ENCODE measurements at regions not wholly inside any gene's neighbourhood (a gene's known extent, or its start where the extent isn't known, plus 50 kb on each side); places are given as distances from the start of the nearest gene placed in this dataset.
A peak's percentile ranks its signal among the peaks of the same experiment; 100 is the strongest.

DNA sequence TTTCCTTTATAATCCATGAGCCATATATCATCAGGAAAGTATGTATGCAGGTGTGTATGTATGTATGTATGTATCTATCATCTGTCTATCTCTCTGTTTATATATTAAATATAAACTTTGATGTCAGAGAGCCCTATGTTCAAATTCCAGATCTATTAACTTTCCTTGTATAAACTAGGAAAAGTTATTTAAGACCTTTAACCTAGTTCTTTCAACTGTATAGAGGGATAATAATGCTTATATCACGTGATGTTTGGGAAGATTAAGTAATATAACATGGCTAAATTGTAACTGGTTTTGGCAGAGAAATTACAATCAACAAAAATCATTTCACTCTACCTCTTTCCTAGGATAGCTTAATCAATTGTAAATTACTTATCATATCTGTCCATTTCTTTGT lies 628.3 kb upstream of the IGFBP3 start:
- Mint-ChIP-seq H3K4me1 (ENCODE audit: unreplicated experiment) (peaks cover 5% of the 10 kb centered on the region), H3K27ac (no peak overlapping the region), H3K36me3 (no peaks in the 10 kb centered on the region)

DNA sequence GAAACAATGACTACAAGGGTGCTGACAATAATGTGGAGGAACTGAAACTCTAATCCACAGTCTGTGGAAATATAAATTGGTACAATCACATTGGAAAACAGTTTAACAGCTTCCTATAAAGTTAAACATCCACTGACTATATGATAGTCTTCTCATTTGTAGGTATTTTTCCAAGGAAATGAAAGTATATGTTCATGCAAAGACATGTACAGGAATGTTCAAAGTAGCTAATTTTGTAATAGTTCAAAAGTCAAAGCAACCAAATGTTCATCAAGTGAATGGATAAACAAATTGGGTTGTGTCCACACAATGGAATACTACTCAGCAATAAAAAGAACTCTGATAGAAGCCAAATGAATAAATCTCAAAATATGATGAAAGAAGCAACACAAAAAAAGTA lies 626.0 kb upstream of the IGFBP3 start:
- Mint-ChIP-seq H3K27me3 (no peaks in the 10 kb centered on the region), H3K36me3 (no peaks in the 10 kb centered on the region), H3K9me3 (peaks cover 12% of the 10 kb centered on the region), H3K4me3 (no peak overlapping the region), H3K4me1 (ENCODE audit: unreplicated experiment) (peaks cover 13% of the 10 kb centered on the region), H3K27ac (no peak overlapping the region)
- TF ChIP-seq, protein P1, sequence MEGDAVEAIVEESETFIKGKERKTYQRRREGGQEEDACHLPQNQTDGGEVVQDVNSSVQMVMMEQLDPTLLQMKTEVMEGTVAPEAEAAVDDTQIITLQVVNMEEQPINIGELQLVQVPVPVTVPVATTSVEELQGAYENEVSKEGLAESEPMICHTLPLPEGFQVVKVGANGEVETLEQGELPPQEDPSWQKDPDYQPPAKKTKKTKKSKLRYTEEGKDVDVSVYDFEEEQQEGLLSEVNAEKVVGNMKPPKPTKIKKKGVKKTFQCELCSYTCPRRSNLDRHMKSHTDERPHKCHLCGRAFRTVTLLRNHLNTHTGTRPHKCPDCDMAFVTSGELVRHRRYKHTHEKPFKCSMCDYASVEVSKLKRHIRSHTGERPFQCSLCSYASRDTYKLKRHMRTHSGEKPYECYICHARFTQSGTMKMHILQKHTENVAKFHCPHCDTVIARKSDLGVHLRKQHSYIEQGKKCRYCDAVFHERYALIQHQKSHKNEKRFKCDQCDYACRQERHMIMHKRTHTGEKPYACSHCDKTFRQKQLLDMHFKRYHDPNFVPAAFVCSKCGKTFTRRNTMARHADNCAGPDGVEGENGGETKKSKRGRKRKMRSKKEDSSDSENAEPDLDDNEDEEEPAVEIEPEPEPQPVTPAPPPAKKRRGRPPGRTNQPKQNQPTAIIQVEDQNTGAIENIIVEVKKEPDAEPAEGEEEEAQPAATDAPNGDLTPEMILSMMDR (conservative IDR thresholded peaks at IDR 0.05): no peak
- no peak for DNase-seq (ENCODE audit: extremely low spot score, unreplicated experiment)

More for the DNA sequence above, 628.3 kb upstream of the IGFBP3 start:
- peaks cover 20% of the 10 kb centered on the region for H3K9me3 Mint-ChIP-seq
- no peaks in the 10 kb centered on the region for H3K27me3 Mint-ChIP-seq
- H3K4me3 Mint-ChIP-seq: no peak overlapping the region
- TF ChIP-seq, protein P1 (conservative IDR thresholded peaks at IDR 0.05): no peak
- no peak for DNase-seq (ENCODE audit: extremely low spot score, unreplicated experiment)

DNA sequence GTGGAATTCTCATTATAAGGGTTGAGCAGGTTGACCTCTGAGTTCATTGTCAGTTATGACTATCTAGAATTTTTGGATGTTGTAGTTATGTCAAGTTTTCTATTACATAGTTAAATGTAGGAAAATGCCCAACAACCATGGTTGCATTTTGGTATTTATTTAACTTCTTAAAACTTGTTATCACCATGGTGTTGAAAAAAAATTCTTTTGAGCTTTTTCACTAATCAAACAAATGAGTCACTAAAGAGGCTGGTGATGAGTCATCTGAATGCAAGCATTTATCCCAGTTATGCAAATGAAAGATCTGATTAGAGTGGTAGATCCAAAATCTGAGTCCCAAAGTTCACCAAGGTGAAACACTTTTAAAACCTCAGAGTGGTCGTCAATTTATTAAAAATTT lies 624.7 kb upstream of the IGFBP3 start:
- no peak for DNase-seq (ENCODE audit: extremely low spot score, unreplicated experiment)
- TF ChIP-seq, protein P1 (conservative IDR thresholded peaks at IDR 0.05): no peak
- no peaks in the 10 kb centered on the region for H3K36me3 Mint-ChIP-seq
- H3K27me3 Mint-ChIP-seq: no peaks in the 10 kb centered on the region
- no peak overlapping the region for H3K27ac Mint-ChIP-seq
- H3K9me3 Mint-ChIP-seq: peaks cover 12% of the 10 kb centered on the region
- no peak overlapping the region for H3K4me3 Mint-ChIP-seq
- peaks cover 13% of the 10 kb centered on the region for H3K4me1 Mint-ChIP-seq (ENCODE audit: unreplicated experiment)

DNA sequence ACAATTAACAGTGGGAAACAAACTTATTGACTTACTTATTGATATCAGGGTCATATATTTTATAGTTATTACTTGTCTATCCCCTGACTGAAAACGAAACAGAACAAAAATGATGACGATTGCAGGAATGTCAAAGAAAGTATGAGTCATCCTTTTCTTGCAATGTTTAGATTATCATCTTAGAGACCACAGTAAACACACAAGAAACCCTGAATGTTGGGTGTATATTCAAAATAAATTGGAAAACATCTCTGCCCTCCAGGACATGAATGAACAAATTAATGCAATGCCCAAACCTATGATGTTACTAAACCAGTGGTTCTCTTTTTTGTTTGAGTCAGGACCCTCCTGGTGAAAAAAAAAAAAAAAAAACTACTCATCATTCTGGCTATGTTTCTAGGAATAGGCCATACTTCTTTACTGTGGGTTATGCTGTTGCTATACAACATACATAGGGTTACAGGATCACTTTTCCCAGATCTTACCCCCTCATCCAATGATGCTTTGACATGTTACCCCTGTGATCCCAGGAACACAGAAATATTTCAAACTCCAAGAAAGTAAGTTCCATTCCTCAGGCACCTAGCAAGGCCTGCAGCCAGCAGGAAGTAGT lies 623.4 kb upstream of the IGFBP3 start:
- H3K9me3 Mint-ChIP-seq: peaks cover 8% of the 10 kb centered on the region
- no peak for DNase-seq (ENCODE audit: extremely low spot score, unreplicated experiment)
- no peaks in the 10 kb centered on the region for H3K36me3 Mint-ChIP-seq
- H3K4me1 Mint-ChIP-seq (ENCODE audit: unreplicated experiment): peaks cover 13% of the 10 kb centered on the region
- peak overlapping the region; percentile 83 for H3K27ac Mint-ChIP-seq
- TF ChIP-seq, protein P1 (conservative IDR thresholded peaks at IDR 0.05): no peak
- no peak overlapping the region for H3K4me3 Mint-ChIP-seq
- H3K27me3 Mint-ChIP-seq: no peaks in the 10 kb centered on the region

DNA sequence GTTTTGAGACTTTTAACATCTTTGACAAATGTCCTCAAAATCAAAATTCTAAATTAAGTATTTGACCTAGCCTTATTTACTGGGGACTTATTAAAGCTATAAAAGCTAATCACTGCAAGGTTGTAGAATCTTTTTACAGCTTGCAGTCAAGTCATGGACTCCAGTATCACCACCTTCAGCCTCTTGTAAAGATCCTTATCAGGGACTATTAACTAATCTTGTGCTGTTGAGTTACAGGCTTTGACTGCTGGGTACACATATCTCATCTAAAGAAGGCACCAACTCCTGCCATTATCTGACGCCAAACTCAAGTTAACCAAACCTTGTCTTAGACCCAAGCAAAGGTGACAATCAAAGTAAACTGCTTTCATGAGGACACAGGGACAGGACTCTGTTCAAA lies 621.0 kb upstream of the IGFBP3 start:
- no peak for DNase-seq (ENCODE audit: extremely low spot score, unreplicated experiment)
- Mint-ChIP-seq H3K4me3 (no peak overlapping the region), H3K4me1 (ENCODE audit: unreplicated experiment) (peaks cover 14% of the 10 kb centered on the region), H3K36me3 (no peaks in the 10 kb centered on the region), H3K27me3 (no peaks in the 10 kb centered on the region), H3K9me3 (peaks cover 3% of the 10 kb centered on the region), H3K27ac (no peak overlapping the region)
- TF ChIP-seq, protein P1 (conservative IDR thresholded peaks at IDR 0.05): no peak
